ENCODE measurements at regions not wholly inside any gene's neighbourhood (a gene's known extent, or its start where the extent isn't known, plus 50 kb on each side); places are given as distances from the start of the nearest gene placed in this dataset.

- Mint-ChIP-seq H3K9me3 (no peaks in the 10 kb centered on the region), H3K4me1 (no peaks in the 10 kb centered on the region), H3K27ac (no peak overlapping the region), H3K27me3 (ENCODE audit: insufficient read depth) (no peaks in the 10 kb centered on the region), H3K36me3 (ENCODE audit: low read depth) (no peaks in the 10 kb centered on the region), H3K4me3 (no peak overlapping the region)
- no peak overlapping the region for H3K4me3 ChIP-seq (ENCODE audit: low read length)
- WGBS, 2 experiments (ENCODE audit: insufficient coverage in 1 of 2, insufficient read length in 1 of 2), result 95 to 100% methylated on average over 5 to 6 of the region's 6 CpGs
- DNase-seq, result no peak
- H3K9ac ChIP-seq (ENCODE audit: extremely low read depth, low read length, poor library complexity, severe bottlenecking), result no peak overlapping the region
- no peaks in the 10 kb centered on the region for H3K9me3 ChIP-seq (ENCODE audit: control insufficient read depth, low read length)
- TF ChIP-seq CTCF (conservative IDR thresholded peaks at IDR 0.05), result no peak
- H3K27me3 ChIP-seq (ENCODE audit: control insufficient read depth, insufficient read depth, low read length, poor library complexity, severe bottlenecking), result no peaks in the 10 kb centered on the region
- H3K27ac ChIP-seq (ENCODE audit: low read depth, low read length), result no peak overlapping the region
- no peaks in the 10 kb centered on the region for H3K4me1 ChIP-seq (ENCODE audit: control insufficient read depth, insufficient read depth, low read length)
- H3K36me3 ChIP-seq (ENCODE audit: control insufficient read depth, insufficient read depth, low read length), result no peaks in the 10 kb centered on the region
Measured at GRCh38 chr11:41985799-41986198, 526.3 kb upstream of the LRRC4C start.

GRCh38 chr11:41988951-41989572, 529.6 kb upstream of the LRRC4C start:
- Mint-ChIP-seq H3K9me3 (no peaks in the 10 kb centered on the region), H3K36me3 (ENCODE audit: low read depth) (no peaks in the 10 kb centered on the region)

GRCh38 chr11:41989823-41990380, 530.5 kb upstream of the LRRC4C start:
- Histone ChIP-seq H3K27me3 (ENCODE audit: control insufficient read depth, insufficient read depth, low read length, poor library complexity, severe bottlenecking) (no peaks in the 10 kb centered on the region), H3K9me3 (ENCODE audit: control insufficient read depth, low read length) (no peaks in the 10 kb centered on the region), H3K4me3 (ENCODE audit: low read length) (no peak overlapping the region), H3K27ac (ENCODE audit: low read depth, low read length) (no peak overlapping the region), H3K4me1 (ENCODE audit: control insufficient read depth, insufficient read depth, low read length) (no peaks in the 10 kb centered on the region), H3K36me3 (ENCODE audit: control insufficient read depth, insufficient read depth, low read length) (no peaks in the 10 kb centered on the region), H3K9ac (ENCODE audit: extremely low read depth, low read length, poor library complexity, severe bottlenecking) (no peak overlapping the region)
- H3K36me3 Mint-ChIP-seq (ENCODE audit: low read depth), result no peaks in the 10 kb centered on the region
- no peak overlapping the region for H3K27ac Mint-ChIP-seq
- TF ChIP-seq CTCF (conservative IDR thresholded peaks at IDR 0.05), result no peak
- H3K4me1 Mint-ChIP-seq, result no peaks in the 10 kb centered on the region
- H3K9me3 Mint-ChIP-seq, result no peaks in the 10 kb centered on the region
- DNase-seq, result no peak
- H3K27me3 Mint-ChIP-seq (ENCODE audit: insufficient read depth), result no peaks in the 10 kb centered on the region
- no peak overlapping the region for H3K4me3 Mint-ChIP-seq

More at GRCh38 chr11:41988951-41989572, 529.6 kb upstream of the LRRC4C start:
- Mint-ChIP-seq H3K4me3 (no peak overlapping the region), H3K4me1 (no peaks in the 10 kb centered on the region), H3K27ac (no peak overlapping the region), H3K27me3 (ENCODE audit: insufficient read depth) (no peaks in the 10 kb centered on the region)
- Histone ChIP-seq H3K4me3 (ENCODE audit: low read length) (no peak overlapping the region), H3K27me3 (ENCODE audit: control insufficient read depth, insufficient read depth, low read length, poor library complexity, severe bottlenecking) (no peaks in the 10 kb centered on the region), H3K4me1 (ENCODE audit: control insufficient read depth, insufficient read depth, low read length) (no peaks in the 10 kb centered on the region), H3K36me3 (ENCODE audit: control insufficient read depth, insufficient read depth, low read length) (no peaks in the 10 kb centered on the region), H3K9ac (ENCODE audit: extremely low read depth, low read length, poor library complexity, severe bottlenecking) (no peak overlapping the region), H3K9me3 (ENCODE audit: control insufficient read depth, low read length) (no peaks in the 10 kb centered on the region), H3K27ac (ENCODE audit: low read depth, low read length) (no peak overlapping the region)
- no peak for DNase-seq
- WGBS, 2 experiments (ENCODE audit: insufficient coverage in 1 of 2, insufficient read length in 1 of 2), result 80 to 96% methylated on average over 1 to 3 of the region's 3 CpGs
- TF ChIP-seq CTCF (conservative IDR thresholded peaks at IDR 0.05), result no peak
